GM18909 (cell line): ENCODE measurements at regions not wholly inside any gene's neighbourhood (a gene's known extent, or its start where the extent isn't known, plus 50 kb on each side); places are given as distances from the start of the nearest gene placed in this dataset.

Experiments used
- ATAC-seq: cut with Tn5 transposase; IDR thresholded peaks from one replicate; pipeline ENCODE4 v1.9.1; 2021; ENCODE audit warnings: mild to moderate bottlenecking; ENCODE audit not compliant: unreplicated experiment, poor library complexity

DNA sequence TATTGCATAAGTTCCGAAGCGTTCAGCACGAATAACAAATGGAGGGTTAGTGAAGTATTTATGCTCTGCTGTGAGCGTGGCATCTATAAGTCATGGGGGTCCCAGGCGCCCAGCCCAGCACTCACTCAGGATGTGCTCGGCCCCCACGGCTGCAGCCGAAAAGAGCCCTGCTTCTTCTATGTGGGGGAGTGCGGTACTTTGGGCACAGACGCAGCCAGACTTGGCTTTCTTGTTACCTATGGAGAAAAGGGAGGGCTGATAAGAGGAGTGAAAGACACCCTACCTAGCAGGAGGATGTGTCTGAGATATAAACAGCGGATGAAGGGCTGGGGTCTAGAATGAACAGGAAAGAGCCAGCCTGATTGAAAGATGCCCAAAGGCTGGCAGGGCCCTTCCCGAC is 51.4 kb downstream of the MRPL36 start:
- ATAC-seq = no peak

DNA sequence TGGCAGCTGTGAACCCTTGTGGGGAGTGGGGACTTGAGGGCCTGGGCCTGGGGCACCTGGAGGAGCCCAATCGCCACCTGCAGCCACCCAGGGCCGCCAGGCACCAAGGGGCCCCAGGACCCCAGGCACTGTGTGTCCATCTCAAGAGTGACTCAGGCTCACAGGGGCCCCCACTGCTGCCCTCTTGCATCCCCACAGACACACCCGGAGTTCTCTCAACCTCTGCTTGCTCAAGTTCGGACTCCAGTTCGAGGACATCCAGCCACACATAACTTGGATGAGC is 51.9 kb downstream of the MRPL36 start:
- ATAC-seq = no peak

DNA sequence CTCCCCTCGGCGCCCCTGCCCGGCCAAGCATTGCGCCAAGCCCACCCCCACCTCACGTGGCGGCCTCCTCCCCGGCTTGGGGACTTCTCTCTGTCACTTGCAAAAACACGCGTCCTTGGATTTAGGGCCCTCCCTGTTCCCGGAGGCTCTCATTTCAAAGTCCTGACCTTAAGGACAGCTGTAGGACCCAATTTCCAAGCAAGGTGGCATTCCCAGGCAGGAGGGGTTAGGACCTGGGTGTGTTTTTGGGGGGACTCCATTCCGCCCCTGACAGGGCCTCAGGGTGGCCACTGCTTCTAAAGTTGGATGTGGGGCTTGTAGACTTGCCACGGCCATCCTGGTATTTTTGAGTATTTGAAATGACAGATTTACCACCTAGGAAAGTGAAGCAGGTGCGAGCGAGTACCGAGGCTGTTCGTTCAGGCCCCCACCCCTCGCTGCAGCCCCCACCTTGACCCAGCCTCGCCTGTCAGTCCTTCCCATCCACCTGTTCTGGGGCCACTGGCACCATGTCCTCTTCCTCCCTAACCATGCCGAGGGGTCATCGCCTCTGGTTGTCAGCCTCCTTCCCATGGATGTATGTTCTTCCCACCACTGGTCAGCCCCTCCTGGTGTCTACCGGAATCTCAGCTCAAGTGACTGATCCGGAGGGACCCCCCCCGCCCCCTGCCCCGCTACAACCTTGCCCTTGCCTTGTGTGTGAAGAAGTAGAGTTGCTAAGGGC is 52.4 kb downstream of the MRPL36 start:
- no peak for ATAC-seq

DNA sequence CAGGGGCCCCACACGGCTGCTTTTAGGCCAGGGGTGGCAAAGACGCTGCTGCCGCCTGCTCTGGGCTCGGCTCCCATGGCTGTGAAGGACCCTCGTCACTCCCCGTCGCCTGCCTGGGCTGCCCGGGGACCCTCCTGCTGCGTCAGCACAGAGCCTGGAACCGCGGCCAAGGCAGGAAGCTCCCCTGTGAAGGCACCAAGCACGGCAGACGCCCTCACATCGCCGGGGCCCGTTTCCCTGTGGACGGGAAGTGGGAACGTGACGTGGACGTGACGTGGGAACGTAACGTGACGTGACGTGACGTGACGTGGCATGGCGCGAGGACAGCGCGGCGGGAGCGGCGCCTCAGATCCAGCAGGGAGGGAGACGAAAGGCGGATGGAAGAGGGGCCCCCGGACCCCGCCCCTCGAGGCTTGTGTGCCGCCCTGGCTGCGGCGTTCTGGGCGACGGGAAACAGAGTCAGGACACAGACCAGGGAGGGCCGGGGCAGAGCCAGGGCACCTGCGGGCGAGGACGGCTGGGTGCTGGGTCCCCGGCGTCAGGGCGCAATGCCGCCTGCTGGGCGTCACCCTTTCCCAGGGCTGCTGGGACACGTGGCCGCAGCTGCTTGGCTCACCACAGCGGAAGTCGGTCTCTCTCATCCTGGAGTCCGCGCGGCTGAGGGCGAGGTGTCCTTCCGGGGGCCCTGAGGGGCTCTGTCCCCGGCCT is 53.1 kb downstream of the MRPL36 start:
- no peak for ATAC-seq

DNA sequence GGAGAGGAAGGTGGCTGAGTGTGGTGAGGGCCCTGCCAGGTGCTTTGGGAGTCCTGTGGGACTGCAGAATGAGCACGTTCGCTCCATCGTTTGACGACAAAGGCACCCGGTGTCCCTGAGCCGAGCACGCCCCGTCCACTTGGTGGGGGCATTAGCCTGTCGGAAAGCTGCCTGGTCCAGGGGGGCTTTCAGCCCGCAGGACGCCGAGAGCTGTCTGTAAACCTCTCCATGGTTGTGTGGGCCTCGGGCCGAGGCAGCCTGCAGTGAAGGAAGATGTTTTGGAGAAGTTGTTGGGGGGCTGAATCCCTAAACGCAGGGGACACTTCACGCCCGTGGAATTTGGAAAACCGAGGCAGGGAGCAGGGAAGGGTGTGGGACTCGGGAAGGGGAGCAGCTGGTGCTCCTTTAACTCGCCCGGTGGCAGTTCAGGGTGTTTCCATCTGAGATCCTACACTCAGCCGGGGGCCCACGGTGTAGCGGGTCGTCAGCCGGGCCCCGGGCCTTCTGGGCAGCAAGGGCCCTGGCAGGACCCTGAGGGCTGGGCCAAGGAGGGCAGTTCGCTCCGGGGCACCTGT is 53.8 kb downstream of the MRPL36 start:
- ATAC-seq = no peak

DNA sequence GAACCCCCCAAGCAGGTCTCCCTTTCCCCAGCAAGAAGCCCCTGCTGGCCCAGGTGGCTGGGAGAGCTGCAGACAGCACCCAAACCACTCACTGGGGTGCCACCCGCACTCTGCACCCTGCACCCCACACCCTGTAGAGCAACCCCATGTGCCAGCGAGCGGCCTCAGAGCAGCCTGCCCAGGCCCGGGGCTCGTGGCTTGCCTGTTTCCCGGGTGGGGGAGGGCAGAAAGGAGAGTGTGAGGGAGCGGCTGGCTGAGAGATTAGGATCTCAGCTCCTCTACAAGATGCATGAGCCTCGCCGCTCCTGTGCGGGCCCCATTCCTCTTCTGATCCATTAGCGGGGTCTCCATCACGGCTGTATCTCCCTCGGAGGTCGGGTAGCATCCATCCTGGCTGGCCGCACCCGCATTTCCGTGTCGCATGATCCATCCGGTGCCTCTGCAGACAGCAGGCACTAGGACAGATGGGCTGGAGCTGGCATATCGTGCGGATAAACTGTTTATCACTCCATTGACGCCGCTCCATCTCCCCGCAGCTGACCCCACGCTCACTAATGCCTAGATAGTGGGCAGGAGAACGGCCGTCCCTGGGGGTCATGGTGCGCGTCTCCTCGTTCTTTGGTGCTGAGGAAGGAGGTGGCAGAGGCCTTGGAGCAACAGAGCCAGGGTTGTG is 54.4 kb downstream of the MRPL36 start:
- no peak for ATAC-seq

- no peak for ATAC-seq
Measured at GRCh38 chr5:1744393-1745122, 55.1 kb downstream of the MRPL36 start.

DNA sequence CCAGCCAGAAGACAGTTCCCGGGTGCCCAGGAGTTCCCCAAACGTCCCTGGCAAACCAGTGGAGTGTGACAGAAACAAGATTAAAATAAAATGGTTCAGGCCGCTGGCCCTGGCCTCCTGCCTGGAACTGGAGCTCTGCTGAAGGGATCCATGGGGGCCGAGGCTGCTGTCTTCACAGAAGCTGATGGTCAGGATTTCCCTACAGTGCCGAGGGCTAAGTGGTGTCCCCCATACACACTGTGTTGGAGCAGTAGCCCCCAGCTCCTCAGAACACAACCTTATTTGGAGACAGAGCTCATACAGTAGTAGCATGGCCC is 55.9 kb downstream of the MRPL36 start:
- ATAC-seq = no peak

- ATAC-seq = no peak
Measured at GRCh38 chr5:1743061-1743768, 56.4 kb downstream of the MRPL36 start.

DNA sequence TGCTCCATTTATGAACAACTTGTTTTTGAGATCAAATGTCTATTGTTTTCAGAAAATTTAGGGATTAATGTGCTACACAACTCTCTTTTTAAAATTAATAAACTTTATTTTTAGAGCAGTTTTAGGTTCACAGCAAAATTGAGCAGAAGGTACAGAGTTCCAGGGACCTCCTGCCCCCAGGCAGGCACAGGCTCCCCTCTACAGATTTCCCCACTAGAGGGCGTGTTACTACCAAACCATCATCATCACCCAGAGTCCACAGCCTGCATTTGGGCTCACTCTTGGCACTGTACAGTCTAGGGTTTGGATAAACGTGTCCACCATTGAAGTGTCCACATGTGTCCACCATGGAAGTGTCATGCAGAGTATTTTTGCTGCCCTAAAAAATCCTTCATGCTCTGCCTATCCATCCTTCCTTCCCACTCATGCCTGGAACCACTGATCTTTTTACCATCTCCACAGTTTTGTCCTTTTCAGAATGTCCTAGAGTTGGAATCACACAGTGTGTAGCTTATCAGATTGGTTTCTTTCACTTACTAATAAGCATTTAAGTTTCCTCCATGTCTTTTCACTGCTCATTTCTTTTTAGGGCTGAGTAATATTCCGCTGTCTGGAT is 61.7 kb downstream of the MRPL36 start:
- ATAC-seq = peak; percentile 83

DNA sequence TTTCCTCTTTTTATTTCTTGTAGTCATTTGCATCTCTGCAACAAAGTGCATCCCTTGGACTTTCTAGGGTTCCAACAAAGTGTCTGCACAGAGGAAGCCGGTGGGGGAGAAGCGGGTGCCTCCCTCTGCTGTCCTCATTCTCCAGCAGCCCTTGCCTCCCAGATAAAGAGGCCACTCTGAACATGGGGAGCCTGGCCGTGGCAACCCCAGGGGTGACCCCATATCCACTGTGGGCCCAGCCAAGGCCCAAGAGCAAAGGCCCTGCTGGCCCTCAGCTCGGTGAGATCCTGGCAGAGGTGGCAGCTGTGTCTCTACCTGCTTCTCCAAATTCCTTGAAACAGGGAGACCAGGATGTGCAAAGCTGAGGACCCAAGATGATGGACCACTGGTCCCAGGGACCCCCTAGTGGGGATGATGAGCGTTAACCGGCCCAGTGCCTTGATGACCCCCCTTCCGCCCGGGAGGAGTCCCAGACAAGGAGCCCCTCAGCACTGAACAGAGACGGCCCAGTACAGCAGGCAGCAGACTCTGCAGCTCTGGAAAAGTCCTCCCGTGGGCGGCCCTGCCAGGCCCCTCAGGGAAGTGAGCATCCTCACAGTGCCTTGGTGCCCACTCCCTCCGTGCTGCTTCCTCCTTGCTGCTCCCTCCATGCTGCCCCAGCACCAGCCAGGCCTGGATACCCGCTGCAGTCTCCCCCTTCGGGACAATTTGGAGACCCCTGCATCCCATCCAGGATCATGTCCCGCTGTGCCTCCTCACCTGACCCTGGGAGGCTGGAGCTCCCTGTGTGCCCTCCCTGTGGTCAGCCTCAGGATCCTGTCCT is 62.5 kb downstream of the MRPL36 start:
- no peak for ATAC-seq

DNA sequence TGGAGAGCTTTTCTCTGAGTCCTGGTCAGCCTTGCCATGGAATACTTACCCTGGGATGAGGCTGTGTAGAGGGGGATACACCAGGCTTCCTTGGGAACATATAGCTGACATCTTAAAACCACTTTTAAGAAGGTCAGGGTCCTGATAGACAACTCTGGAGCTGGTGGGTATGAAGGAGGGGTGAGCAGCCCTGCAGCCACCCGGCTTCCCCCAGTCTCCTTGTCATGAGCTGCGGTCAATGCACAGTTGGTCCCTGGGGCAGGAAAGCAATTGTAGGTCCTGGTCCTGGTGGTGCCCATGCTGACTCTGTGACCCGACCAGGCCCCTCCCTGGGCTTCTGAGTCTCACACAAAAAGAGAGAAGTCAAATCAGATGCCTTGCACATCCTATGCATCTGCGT is 63.6 kb downstream of the MRPL36 start:
- ATAC-seq = no peak

GRCh38 chr5:1735320-1735970 is 64.2 kb downstream of the MRPL36 start:
- no peak for ATAC-seq

GRCh38 chr5:1734908-1735289 is 64.7 kb downstream of the MRPL36 start:
- no peak for ATAC-seq

DNA sequence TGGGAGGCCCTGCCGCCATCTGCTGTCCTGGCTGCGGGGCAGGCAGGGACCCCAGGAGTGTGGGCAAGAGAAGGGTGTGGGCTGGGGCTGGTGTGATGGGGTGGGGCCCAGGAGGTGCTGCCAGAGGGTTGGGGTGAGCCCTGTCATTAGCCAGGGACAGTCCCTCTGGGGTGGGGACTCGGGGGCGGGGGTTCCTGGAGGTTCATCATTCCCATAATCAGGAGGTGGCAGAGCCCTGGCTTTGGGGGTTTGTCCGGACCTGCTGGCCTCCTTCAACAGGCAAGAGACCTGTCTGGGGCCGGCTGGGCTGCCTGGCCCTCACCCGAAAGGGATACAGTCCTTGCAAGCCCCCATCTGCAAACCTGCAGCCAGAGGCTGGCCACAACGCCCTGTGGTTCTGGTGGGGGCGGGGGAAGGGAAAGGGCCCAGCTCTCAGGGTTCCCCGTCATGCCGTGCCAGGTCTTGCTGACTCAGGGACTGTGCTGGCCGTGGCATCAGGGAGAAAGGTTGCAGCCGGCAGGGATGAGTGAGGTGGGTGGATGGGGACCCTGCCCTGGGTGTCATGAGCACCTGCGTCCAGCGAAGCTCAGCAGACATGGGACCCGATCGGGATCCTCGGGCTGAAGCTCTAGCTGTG is 65.2 kb downstream of the MRPL36 start:
- ATAC-seq = no peak

DNA sequence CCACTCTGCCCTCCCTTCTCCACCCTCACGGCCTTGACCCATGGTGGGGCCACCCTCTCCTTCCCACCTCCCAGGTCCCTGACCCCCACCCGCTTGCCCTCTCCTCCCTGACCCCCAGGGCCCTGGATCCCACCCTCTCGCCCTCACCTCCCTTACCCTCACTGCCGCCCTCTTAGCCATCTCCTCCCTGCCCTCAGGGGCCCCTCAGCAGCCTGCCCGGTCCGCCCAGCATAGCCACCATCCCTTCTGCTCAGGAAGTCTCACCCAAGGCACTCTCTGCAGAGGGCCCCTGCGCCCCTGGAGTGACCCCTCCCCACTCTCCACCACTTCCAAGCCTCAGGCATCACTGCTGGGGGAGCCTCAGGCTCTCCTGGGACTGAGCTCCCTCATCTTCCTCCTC is 66.3 kb downstream of the MRPL36 start:
- no peak for ATAC-seq

DNA sequence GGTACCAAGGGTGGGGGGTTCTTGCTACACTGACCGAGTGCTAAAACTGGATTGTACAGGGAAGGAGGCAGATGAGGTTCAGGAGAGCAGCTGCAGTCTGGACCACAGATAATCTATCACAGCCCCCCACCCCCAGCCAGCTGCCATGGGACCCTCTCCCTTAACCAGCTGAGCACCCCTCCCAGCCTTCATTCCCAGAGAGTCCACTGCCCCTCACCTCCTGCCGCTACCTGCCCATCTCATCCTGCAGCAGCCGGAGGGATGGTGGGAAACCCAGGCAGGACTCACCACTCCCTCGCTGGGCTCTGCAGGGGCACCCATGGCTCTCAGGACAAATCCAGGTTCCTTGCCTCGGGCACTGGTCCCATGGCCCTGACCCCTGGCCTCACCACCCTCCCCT is 66.7 kb downstream of the MRPL36 start:
- ATAC-seq = no peak

DNA sequence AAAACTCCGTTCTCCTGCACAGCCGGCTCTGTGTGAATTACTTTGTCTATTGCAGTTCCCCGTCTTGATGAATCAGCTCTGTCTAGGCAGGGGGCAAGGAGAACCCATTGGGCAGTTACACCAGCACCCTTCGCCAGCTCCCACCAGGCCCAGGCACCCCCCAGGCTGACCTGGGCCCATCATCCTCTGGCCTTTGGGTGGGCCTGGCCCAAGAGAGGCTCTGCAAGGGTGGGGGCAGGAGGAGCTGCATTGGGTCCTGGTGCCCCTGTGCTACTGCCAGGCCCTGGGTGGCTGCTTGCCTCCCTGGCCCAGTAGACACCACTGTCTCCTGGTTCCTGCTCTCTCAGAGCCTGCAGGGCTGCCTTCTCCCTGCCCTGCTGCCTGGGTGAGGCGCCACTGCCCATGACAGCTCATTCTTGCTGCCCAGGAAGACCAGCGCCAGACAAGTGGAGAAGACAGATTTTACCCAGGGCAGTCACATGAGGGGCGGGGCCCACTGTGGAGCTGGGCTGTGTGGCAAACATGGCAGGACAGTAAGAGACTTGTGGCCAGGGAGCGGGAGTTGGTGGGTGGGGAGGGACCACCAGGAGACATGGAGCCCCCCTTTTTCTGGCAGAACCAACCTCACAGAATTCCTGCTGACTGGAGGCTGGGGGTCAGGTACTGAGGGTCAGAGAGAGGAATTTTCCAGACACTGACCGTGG is 67.2 kb downstream of the MRPL36 start:
- ATAC-seq = no peak
